GM23338 (cell line): ENCODE measurements at regions not wholly inside any gene's neighbourhood (a gene's known extent, or its start where the extent isn't known, plus 50 kb on each side); places are given as distances from the start of the nearest gene placed in this dataset.

Experiments used
- ATAC-seq: fragments of 200-7000 bp; cut with Tn5 transposase; 3 replicates; pipeline ENCODE4 v1.9.1; 2020
- DNase-seq: peaks from one replicate; pipeline ENCODE4 v3.0.0-alpha.2; 2015; ENCODE audit warnings: low spot score
- H2AFZ ChIP-seq: fragments of 200-600 bp; sonication (generic); 2 replicates; pipeline ENCODE4 v1.8.0; 2016; ENCODE audit warnings: antibody characterized with exemption, mild to moderate bottlenecking, moderate library complexity
- H3F3A ChIP-seq: fragments of 200-600 bp; sonication (generic); replicated peaks from 2 replicates; pipeline ENCODE4 v1.8.0; 2017; ENCODE audit warnings: antibody characterized with exemption, mixed run types, low read depth
- H3K27ac ChIP-seq: fragments of 200-600 bp; sonication (generic); 2 replicates; pipeline ENCODE4 v1.6.1; 2016; ENCODE audit warnings: low read depth
- H3K27me3 ChIP-seq: fragments of 200-600 bp; sonication (generic); 2 replicates; pipeline ENCODE4 v1.8.0; 2016; ENCODE audit warnings: mild to moderate bottlenecking, mixed run types, moderate library complexity; ENCODE audit not compliant: insufficient read depth
- H3K36me3 ChIP-seq: fragments of 200-600 bp; sonication (generic); 2 replicates; pipeline ENCODE4 v1.8.0; 2016; ENCODE audit warnings: mild to moderate bottlenecking; ENCODE audit not compliant: insufficient read depth
- H3K4me1 ChIP-seq: fragments of 200-600 bp; sonication (generic); 2 replicates; pipeline ENCODE4 v1.8.0; 2016; ENCODE audit warnings: mild to moderate bottlenecking, moderate library complexity; ENCODE audit not compliant: insufficient read depth
- H3K4me2 ChIP-seq: fragments of 200-600 bp; sonication (generic); 2 replicates; pipeline ENCODE4 v1.7.1; 2017; ENCODE audit warnings: mixed run types
- H3K4me3 ChIP-seq: fragments of 200-600 bp; sonication (generic); 2 replicates; pipeline ENCODE4 v1.6.1; 2016; ENCODE audit warnings: mixed run types
- H3K79me2 ChIP-seq: fragments of 200-600 bp; sonication (generic); replicated peaks from 2 replicates; pipeline ENCODE4 v1.8.0; 2017; ENCODE audit warnings: mild to moderate bottlenecking; ENCODE audit not compliant: insufficient read depth
- H3K9me2 ChIP-seq: fragments of 200-600 bp; sonication (generic); 2 replicates; pipeline ENCODE4 v1.8.0; 2017; ENCODE audit not compliant: insufficient read depth
- H4K20me1 ChIP-seq: fragments of 200-600 bp; sonication (generic); replicated peaks from 2 replicates; pipeline ENCODE4 v1.8.0; 2017; ENCODE audit warnings: mild to moderate bottlenecking; ENCODE audit not compliant: insufficient read depth
- H3K27ac Mint-ChIP-seq: 2 replicates; pipeline ENCODE4 v1.8.0; 2020; ENCODE audit warnings: inconsistent platforms, mild to moderate bottlenecking, moderate library complexity, mixed read lengths
- H3K27me3 Mint-ChIP-seq: 3 replicates; pipeline ENCODE4 v1.8.0; 2022; ENCODE audit warnings: low read depth, mild to moderate bottlenecking, moderate library complexity, mixed read lengths, inconsistent platforms; ENCODE audit not compliant: insufficient read depth, poor library complexity
- H3K36me3 Mint-ChIP-seq: 3 replicates; pipeline ENCODE4 v1.8.0; 2021; ENCODE audit warnings: low read depth, mild to moderate bottlenecking, inconsistent platforms, moderate library complexity, mixed read lengths
- H3K4me1 Mint-ChIP-seq: 3 replicates; pipeline ENCODE4 v1.8.0; 2020; ENCODE audit warnings: mild to moderate bottlenecking, inconsistent platforms, mixed read lengths
- H3K4me3 Mint-ChIP-seq: 3 replicates; pipeline ENCODE4 v1.8.0; 2021; ENCODE audit warnings: moderate library complexity, mild to moderate bottlenecking, inconsistent platforms, mixed read lengths
- H3K9me3 Mint-ChIP-seq: 3 replicates; pipeline ENCODE4 v1.8.0; 2020; ENCODE audit warnings: moderate library complexity, mild to moderate bottlenecking, inconsistent platforms, mixed read lengths
- CREB1 ChIP-seq: fragments of 250-450 bp; sonication (Bioruptor Pico); IDR thresholded peaks from 2 replicates; pipeline ENCODE4 v1.5.0; 2020; ENCODE audit warnings: low read depth, mild to moderate bottlenecking, moderate library complexity
- ETS1 ChIP-seq: IDR thresholded peaks from 2 replicates; pipeline ENCODE4 v1.6.1; 2016; ENCODE audit warnings: antibody characterized with exemption
- POLR2AphosphoS5 ChIP-seq: IDR thresholded peaks from 2 replicates; pipeline ENCODE4 v1.6.1; 2016; ENCODE audit warnings: antibody characterized with exemption, low read depth
- STAT1 ChIP-seq: IDR thresholded peaks from one replicate; pipeline ENCODE4 v1.6.1; 2016; ENCODE audit warnings: antibody characterized with exemption; ENCODE audit not compliant: unreplicated experiment
- ZNF114 ChIP-seq: fragments of 250-450 bp; sonication (Bioruptor Pico); IDR thresholded peaks from 2 replicates; pipeline ENCODE4 v1.5.0; 2020; ENCODE audit warnings: mild to moderate bottlenecking, moderate library complexity
- TF ChIP-seq, protein P1 (sequence below): fragments of 250-450 bp; sonication (Bioruptor Pico); IDR thresholded peaks from 2 replicates; pipeline ENCODE4 v1.5.0; 2020; ENCODE audit warnings: mild to moderate bottlenecking, moderate library complexity

DNA sequence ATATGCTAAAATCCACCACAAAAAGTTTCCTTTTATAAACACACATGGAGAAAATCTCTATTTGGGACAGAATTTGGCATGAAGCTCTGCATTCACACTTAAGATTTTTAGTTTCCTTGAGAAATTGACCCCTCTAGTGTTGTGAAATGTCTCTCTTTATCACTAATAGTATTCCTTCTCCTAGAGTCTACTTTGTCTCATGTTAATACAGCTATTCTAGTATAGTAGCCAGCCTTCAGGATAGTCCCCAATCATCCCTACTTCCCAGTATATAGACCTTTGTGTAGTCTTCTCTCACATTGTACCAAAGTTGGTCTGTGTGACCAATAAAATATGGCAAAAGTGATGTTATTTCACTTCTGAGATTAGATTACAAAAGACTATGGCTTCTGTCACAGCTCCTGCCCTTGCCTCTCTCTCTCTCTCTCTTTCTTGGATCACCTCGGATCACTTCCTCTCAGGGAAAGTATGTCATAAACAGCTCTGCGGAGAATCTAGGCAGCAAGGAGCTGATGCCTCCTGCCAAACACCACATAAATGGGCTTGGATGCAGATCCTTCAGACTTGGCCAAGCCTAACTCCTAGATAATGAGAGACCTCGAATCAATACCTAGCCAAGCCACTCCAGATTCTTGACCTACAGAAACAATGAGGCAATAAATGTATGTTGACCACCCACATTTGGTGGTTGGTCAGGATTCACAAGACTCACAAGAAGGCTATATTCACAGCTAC, 59.7 kb upstream of the NABP1 start (continued):
- TF ChIP-seq CREB1 (CRISPR knock-in tag), result no peak

- Histone ChIP-seq H3K9me2 (peaks cover 2% of the 10 kb centered on the region), H3K4me3 (no peak overlapping the region), H2AFZ (no peak overlapping the region), H3K27me3 (no peaks in the 10 kb centered on the region), H3K4me2 (no peak overlapping the region), H3K27ac (no peak overlapping the region), H3K4me1 (no peaks in the 10 kb centered on the region), H3K79me2 (no peaks in the 10 kb centered on the region), H3F3A (no peaks in the 10 kb centered on the region), H4K20me1 (no peaks in the 10 kb centered on the region), H3K36me3 (no peaks in the 10 kb centered on the region)
- Mint-ChIP-seq H3K27ac (no peak overlapping the region), H3K27me3 (no peaks in the 10 kb centered on the region), H3K36me3 (no peaks in the 10 kb centered on the region), H3K4me1 (no peaks in the 10 kb centered on the region), H3K4me3 (no peak overlapping the region), H3K9me3 (no peaks in the 10 kb centered on the region)
- DNase-seq (no peak), ATAC-seq (no peak)
- TF ChIP-seq, protein P1, sequence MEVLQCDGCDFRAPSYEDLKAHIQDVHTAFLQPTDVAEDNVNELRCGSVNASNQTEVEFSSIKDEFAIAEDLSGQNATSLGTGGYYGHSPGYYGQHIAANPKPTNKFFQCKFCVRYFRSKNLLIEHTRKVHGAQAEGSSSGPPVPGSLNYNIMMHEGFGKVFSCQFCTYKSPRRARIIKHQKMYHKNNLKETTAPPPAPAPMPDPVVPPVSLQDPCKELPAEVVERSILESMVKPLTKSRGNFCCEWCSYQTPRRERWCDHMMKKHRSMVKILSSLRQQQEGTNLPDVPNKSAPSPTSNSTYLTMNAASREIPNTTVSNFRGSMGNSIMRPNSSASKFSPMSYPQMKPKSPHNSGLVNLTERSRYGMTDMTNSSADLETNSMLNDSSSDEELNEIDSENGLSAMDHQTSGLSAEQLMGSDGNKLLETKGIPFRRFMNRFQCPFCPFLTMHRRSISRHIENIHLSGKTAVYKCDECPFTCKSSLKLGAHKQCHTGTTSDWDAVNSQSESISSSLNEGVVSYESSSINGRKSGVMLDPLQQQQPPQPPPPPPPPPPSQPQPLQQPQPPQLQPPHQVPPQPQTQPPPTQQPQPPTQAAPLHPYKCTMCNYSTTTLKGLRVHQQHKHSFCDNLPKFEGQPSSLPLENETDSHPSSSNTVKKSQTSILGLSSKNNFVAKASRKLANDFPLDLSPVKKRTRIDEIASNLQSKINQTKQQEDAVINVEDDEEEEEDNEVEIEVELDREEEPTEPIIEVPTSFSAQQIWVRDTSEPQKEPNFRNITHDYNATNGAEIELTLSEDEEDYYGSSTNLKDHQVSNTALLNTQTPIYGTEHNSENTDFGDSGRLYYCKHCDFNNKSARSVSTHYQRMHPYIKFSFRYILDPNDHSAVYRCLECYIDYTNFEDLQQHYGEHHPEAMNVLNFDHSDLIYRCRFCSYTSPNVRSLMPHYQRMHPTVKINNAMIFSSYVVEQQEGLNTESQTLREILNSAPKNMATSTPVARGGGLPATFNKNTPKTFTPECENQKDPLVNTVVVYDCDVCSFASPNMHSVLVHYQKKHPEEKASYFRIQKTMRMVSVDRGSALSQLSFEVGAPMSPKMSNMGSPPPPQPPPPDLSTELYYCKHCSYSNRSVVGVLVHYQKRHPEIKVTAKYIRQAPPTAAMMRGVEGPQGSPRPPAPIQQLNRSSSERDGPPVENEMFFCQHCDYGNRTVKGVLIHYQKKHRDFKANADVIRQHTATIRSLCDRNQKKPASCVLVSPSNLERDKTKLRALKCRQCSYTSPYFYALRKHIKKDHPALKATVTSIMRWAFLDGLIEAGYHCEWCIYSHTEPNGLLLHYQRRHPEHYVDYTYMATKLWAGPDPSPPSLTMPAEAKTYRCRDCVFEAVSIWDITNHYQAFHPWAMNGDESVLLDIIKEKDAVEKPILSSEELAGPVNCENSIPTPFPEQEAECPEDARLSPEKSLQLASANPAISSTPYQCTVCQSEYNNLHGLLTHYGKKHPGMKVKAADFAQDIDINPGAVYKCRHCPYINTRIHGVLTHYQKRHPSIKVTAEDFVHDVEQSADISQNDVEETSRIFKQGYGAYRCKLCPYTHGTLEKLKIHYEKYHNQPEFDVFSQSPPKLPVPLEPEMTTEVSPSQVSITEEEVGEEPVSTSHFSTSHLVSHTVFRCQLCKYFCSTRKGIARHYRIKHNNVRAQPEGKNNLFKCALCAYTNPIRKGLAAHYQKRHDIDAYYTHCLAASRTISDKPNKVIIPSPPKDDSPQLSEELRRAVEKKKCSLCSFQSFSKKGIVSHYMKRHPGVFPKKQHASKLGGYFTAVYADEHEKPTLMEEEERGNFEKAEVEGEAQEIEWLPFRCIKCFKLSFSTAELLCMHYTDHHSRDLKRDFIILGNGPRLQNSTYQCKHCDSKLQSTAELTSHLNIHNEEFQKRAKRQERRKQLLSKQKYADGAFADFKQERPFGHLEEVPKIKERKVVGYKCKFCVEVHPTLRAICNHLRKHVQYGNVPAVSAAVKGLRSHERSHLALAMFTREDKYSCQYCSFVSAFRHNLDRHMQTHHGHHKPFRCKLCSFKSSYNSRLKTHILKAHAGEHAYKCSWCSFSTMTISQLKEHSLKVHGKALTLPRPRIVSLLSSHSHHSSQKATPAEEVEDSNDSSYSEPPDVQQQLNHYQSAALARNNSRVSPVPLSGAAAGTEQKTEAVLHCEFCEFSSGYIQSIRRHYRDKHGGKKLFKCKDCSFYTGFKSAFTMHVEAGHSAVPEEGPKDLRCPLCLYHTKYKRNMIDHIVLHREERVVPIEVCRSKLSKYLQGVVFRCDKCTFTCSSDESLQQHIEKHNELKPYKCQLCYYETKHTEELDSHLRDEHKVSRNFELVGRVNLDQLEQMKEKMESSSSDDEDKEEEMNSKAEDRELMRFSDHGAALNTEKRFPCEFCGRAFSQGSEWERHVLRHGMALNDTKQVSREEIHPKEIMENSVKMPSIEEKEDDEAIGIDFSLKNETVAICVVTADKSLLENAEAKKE (CRISPR knock-in tag), result no peak
- TF ChIP-seq STAT1, result no peak
- TF ChIP-seq ZNF114, result no peak
- TF ChIP-seq POLR2AphosphoS5, result no peak
- TF ChIP-seq ETS1, result no peak
These were observed 59.1 kb upstream of the NABP1 start for GRCh38 chr2:191618786-191619185.
